ENCODE measurements at regions not wholly inside any gene's neighbourhood (a gene's known extent, or its start where the extent isn't known, plus 50 kb on each side); places are given as distances from the start of the nearest gene placed in this dataset.

GRCh38 chr7:35491233-35491632 is 203.7 kb downstream of the HERPUD2 start:
- H3K36me3 ChIP-seq, result no peaks in the 10 kb centered on the region
- TF ChIP-seq Cebpa-rat (IDR thresholded peaks at IDR 0.05), result no peak
- no peak overlapping the region for H3K4me3 ChIP-seq
- H3K9me3 ChIP-seq, result no peaks in the 10 kb centered on the region
- H3K4me1 ChIP-seq, result peaks cover 3% of the 10 kb centered on the region
- no peaks in the 10 kb centered on the region for H4K20me1 ChIP-seq
- H3K4me2 ChIP-seq, result no peak overlapping the region
- H3K9ac ChIP-seq, result no peak overlapping the region
- H3K27me3 ChIP-seq, result no peaks in the 10 kb centered on the region
- H3K27ac ChIP-seq, result no peak overlapping the region

- H3K4me2 ChIP-seq, result no peak overlapping the region
- no peak for TF ChIP-seq Cebpa-rat (IDR thresholded peaks at IDR 0.05)
- H3K36me3 ChIP-seq, result no peaks in the 10 kb centered on the region
- H3K9ac ChIP-seq, result no peak overlapping the region
- no peaks in the 10 kb centered on the region for H3K4me1 ChIP-seq
- H3K4me3 ChIP-seq, result no peak overlapping the region
- H3K27me3 ChIP-seq, result no peaks in the 10 kb centered on the region
- H4K20me1 ChIP-seq, result no peaks in the 10 kb centered on the region
- no peak overlapping the region for H3K27ac ChIP-seq
- H3K9me3 ChIP-seq, result no peaks in the 10 kb centered on the region
These were observed 207.1 kb downstream of the HERPUD2 start for GRCh38 chr7:35487841-35488240.

- Histone ChIP-seq H3K27ac (no peak overlapping the region), H3K4me1 (no peaks in the 10 kb centered on the region), H3K4me2 (no peak overlapping the region), H3K9me3 (no peaks in the 10 kb centered on the region), H3K9ac (no peak overlapping the region), H3K4me3 (no peak overlapping the region), H4K20me1 (no peaks in the 10 kb centered on the region), H3K27me3 (no peaks in the 10 kb centered on the region), H3K36me3 (no peaks in the 10 kb centered on the region)
- TF ChIP-seq Cebpa-rat (IDR thresholded peaks at IDR 0.05), result no peak
These were observed 207.5 kb downstream of the HERPUD2 start for GRCh38 chr7:35487402-35487801.

GRCh38 chr7:35485436-35485835 is 209.5 kb downstream of the HERPUD2 start:
- H4K20me1 ChIP-seq, result no peaks in the 10 kb centered on the region
- no peak overlapping the region for H3K27ac ChIP-seq
- H3K4me1 ChIP-seq, result no peaks in the 10 kb centered on the region
- no peaks in the 10 kb centered on the region for H3K36me3 ChIP-seq
- H3K9me3 ChIP-seq, result no peaks in the 10 kb centered on the region
- H3K4me2 ChIP-seq, result no peak overlapping the region
- H3K9ac ChIP-seq, result no peak overlapping the region
- no peaks in the 10 kb centered on the region for H3K27me3 ChIP-seq
- no peak overlapping the region for H3K4me3 ChIP-seq
- no peak for TF ChIP-seq Cebpa-rat (IDR thresholded peaks at IDR 0.05)

- H3K27me3 ChIP-seq, result no peaks in the 10 kb centered on the region
- no peaks in the 10 kb centered on the region for H3K36me3 ChIP-seq
- H3K4me3 ChIP-seq, result no peak overlapping the region
- no peak for TF ChIP-seq Cebpa-rat (IDR thresholded peaks at IDR 0.05)
- H3K9me3 ChIP-seq, result no peaks in the 10 kb centered on the region
- no peaks in the 10 kb centered on the region for H3K4me1 ChIP-seq
- no peak overlapping the region for H3K9ac ChIP-seq
- no peak overlapping the region for H3K27ac ChIP-seq
- no peak overlapping the region for H3K4me2 ChIP-seq
- no peaks in the 10 kb centered on the region for H4K20me1 ChIP-seq
These were observed 211.4 kb downstream of the HERPUD2 start for GRCh38 chr7:35483568-35483967.

GRCh38 chr7:35482231-35482630 is 212.7 kb downstream of the HERPUD2 start:
- no peak overlapping the region for H3K27ac ChIP-seq
- no peaks in the 10 kb centered on the region for H4K20me1 ChIP-seq
- no peaks in the 10 kb centered on the region for H3K36me3 ChIP-seq
- peaks cover 11% of the 10 kb centered on the region for H3K9me3 ChIP-seq
- no peaks in the 10 kb centered on the region for H3K27me3 ChIP-seq
- no peak overlapping the region for H3K9ac ChIP-seq
- TF ChIP-seq Cebpa-rat (IDR thresholded peaks at IDR 0.05), result no peak
- H3K4me2 ChIP-seq, result no peak overlapping the region
- H3K4me1 ChIP-seq, result no peaks in the 10 kb centered on the region
- no peak overlapping the region for H3K4me3 ChIP-seq

- no peak for TF ChIP-seq Cebpa-rat (IDR thresholded peaks at IDR 0.05)
- peaks cover 13% of the 10 kb centered on the region for H3K9me3 ChIP-seq
These were observed 214.1 kb downstream of the HERPUD2 start for GRCh38 chr7:35480806-35481205.

GRCh38 chr7:35477609-35478008 is 217.3 kb downstream of the HERPUD2 start:
- Histone ChIP-seq H3K27me3 (no peaks in the 10 kb centered on the region), H3K4me3 (no peak overlapping the region), H3K36me3 (no peaks in the 10 kb centered on the region), H3K27ac (no peak overlapping the region), H4K20me1 (no peaks in the 10 kb centered on the region), H3K9ac (no peak overlapping the region), H3K9me3 (peaks cover 13% of the 10 kb centered on the region), H3K4me1 (no peaks in the 10 kb centered on the region), H3K4me2 (no peak overlapping the region)
- no peak for TF ChIP-seq Cebpa-rat (IDR thresholded peaks at IDR 0.05)

More at GRCh38 chr7:35480806-35481205, 214.1 kb downstream of the HERPUD2 start:
- H3K36me3 ChIP-seq, result no peaks in the 10 kb centered on the region
- H3K4me2 ChIP-seq, result no peak overlapping the region
- H3K27me3 ChIP-seq, result no peaks in the 10 kb centered on the region
- no peaks in the 10 kb centered on the region for H3K4me1 ChIP-seq
- no peaks in the 10 kb centered on the region for H4K20me1 ChIP-seq
- no peak overlapping the region for H3K9ac ChIP-seq
- H3K27ac ChIP-seq, result no peak overlapping the region
- no peak overlapping the region for H3K4me3 ChIP-seq

- no peak for TF ChIP-seq Cebpa-rat (IDR thresholded peaks at IDR 0.05)
These were observed 220.2 kb upstream of the TBX20 start for GRCh38 chr7:35474100-35474499.

GRCh38 chr7:35468606-35469005 is 214.7 kb upstream of the TBX20 start:
- no peak for TF ChIP-seq Cebpa-rat (IDR thresholded peaks at IDR 0.05)
- Histone ChIP-seq H3K9me3 (peaks cover 2% of the 10 kb centered on the region; the same call in 1 of the 2 replicates), H3K4me2 (no peak overlapping the region)

More at GRCh38 chr7:35474100-35474499, 220.2 kb upstream of the TBX20 start:
- Histone ChIP-seq H3K9ac (no peak overlapping the region), H3K4me2 (no peak overlapping the region), H3K4me1 (no peaks in the 10 kb centered on the region), H3K4me3 (no peak overlapping the region), H3K9me3 (peaks cover 13% of the 10 kb centered on the region), H3K36me3 (no peaks in the 10 kb centered on the region), H4K20me1 (no peaks in the 10 kb centered on the region), H3K27me3 (no peaks in the 10 kb centered on the region), H3K27ac (no peak overlapping the region)

GRCh38 chr7:35467456-35467978 is 213.6 kb upstream of the TBX20 start:
- TF ChIP-seq Cebpa-rat (IDR thresholded peaks at IDR 0.05), result no peak

More at GRCh38 chr7:35468606-35469005, 214.7 kb upstream of the TBX20 start:
- Histone ChIP-seq H3K9ac (no peak overlapping the region), H3K4me1 (no peaks in the 10 kb centered on the region), H3K27ac (no peak overlapping the region), H3K36me3 (no peaks in the 10 kb centered on the region), H3K27me3 (no peaks in the 10 kb centered on the region), H4K20me1 (no peaks in the 10 kb centered on the region), H3K4me3 (no peak overlapping the region)

More at GRCh38 chr7:35467456-35467978, 213.6 kb upstream of the TBX20 start:
- Histone ChIP-seq H3K9ac (no peak overlapping the region), H3K4me1 (no peaks in the 10 kb centered on the region), H3K27ac (no peak overlapping the region), H3K4me2 (no peak overlapping the region), H3K27me3 (no peaks in the 10 kb centered on the region), H3K9me3 (peaks cover 10% of the 10 kb centered on the region; the same call in 1 of the 2 replicates), H3K36me3 (no peaks in the 10 kb centered on the region), H3K4me3 (no peak overlapping the region), H4K20me1 (no peaks in the 10 kb centered on the region)

All from BLaER1 (cell line).